ENCODE measurements at regions not wholly inside any gene's neighbourhood (a gene's known extent, or its start where the extent isn't known, plus 50 kb on each side); places are given as distances from the start of the nearest gene placed in this dataset.

DNA sequence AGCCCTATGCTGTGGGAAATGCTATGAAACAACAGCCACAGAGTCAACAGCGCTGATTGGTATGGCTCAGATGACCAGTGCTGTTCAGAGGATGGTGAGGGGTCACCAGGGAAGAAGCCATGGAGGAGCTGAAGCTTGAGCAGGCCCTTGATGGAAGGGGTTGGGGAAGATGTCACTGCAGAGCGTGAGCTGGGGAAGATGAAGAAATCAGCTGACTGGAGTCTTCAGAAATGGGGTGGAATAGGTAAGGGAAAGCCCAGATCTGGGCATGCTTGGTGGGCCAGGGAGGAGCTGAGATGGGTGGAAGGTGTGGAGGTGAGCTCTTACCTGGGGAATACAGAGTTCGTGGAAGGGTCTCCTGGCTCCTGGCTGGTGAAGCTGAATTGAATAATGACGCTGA lies 105.4 kb upstream of the PLET1 start:
- TF ChIP-seq, protein P1, sequence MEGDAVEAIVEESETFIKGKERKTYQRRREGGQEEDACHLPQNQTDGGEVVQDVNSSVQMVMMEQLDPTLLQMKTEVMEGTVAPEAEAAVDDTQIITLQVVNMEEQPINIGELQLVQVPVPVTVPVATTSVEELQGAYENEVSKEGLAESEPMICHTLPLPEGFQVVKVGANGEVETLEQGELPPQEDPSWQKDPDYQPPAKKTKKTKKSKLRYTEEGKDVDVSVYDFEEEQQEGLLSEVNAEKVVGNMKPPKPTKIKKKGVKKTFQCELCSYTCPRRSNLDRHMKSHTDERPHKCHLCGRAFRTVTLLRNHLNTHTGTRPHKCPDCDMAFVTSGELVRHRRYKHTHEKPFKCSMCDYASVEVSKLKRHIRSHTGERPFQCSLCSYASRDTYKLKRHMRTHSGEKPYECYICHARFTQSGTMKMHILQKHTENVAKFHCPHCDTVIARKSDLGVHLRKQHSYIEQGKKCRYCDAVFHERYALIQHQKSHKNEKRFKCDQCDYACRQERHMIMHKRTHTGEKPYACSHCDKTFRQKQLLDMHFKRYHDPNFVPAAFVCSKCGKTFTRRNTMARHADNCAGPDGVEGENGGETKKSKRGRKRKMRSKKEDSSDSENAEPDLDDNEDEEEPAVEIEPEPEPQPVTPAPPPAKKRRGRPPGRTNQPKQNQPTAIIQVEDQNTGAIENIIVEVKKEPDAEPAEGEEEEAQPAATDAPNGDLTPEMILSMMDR (IDR thresholded peaks at IDR 0.05), result no peak
- no peak for ATAC-seq (ENCODE audit: low FRiP score)
- no peak for DNase-seq (ENCODE audit: low spot score)

DNA sequence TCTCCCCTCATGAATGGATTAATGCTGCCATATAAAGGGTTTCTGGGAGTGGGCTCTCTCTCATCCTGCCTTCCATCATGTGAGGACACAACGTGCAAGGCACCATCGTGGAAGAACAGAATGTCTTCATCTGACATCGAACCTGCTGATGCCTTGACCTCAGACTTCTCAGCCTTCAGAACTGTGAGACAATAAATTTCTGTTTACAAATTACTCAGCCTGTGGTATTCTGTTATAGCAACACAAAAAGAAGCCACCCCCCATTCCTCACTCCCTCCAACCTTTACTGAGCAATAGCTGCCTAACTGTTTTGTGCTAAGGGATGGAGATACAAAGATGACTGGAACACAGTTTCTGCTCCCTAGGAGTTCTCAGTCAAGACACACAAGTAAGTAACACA lies 106.1 kb upstream of the PLET1 start:
- DNase-seq (ENCODE audit: low spot score), result no peak
- TF ChIP-seq, protein P1 (IDR thresholded peaks at IDR 0.05), result no peak
- ATAC-seq (ENCODE audit: low FRiP score), result no peak

DNA sequence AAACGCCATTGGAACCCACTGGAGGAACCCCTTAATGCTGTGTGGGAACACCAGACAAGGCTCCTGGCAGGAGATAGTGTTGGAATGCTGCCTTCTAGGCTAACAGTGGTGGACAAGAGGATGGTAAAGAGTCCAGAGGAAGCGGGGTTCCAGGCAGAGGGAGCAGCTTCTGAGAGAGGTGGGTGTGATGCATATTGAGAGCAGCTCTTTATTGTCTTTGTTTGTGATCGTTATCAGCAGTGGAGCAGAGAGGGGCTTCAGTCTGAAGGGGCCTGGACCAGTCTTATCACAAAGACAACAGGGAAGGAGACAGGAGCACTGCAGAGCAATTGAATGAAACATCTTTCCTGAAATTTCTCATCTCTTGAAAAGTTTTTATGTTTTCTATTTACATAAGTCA lies 106.8 kb upstream of the PLET1 start:
- TF ChIP-seq, protein P1 (IDR thresholded peaks at IDR 0.05), result no peak
- no peak for DNase-seq (ENCODE audit: low spot score)
- no peak for ATAC-seq (ENCODE audit: low FRiP score)

DNA sequence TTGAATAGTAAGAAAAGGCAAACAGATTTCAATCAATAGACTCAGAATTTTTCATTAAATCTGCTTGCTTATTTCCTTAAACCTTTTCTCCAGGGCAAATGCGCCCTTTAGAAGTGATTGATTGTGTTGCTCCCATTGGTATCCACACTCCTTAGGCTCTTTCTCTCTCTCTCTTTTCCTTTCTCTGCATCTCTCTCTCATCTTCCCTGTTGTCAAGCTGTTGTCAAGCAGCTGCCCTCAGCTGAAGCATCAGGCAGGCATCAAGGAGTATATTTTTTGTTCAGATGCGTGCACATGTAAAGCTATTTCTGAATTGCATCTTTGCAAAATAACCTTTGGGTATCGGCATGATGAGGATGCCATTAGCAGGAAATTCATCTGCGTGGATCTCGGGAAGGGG lies 107.2 kb upstream of the PLET1 start:
- ATAC-seq (ENCODE audit: low FRiP score) (no peak), DNase-seq (ENCODE audit: low spot score) (no peak)
- TF ChIP-seq, protein P1 (IDR thresholded peaks at IDR 0.05), result no peak

DNA sequence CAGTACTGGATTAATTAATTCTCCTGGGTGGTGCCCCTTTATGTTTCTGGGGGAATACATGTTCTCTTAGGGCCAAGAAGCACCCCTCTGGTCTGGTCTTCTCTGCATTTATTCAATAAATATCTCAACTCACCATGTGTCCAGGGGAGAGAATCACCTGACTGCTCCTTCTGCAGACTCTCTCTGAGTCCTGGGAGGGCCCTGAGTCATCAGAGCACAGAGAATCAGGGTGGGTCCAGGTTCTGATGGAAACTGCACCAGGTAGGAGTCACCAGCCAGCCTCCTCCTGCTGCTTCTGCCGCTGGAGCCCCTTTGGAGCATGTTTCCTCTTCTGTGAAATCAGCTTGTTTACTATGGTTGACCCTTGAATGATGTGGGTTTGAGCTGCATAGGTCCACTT lies 107.7 kb upstream of the PLET1 start:
- DNase-seq (ENCODE audit: low spot score) (no peak), ATAC-seq (ENCODE audit: low FRiP score) (no peak)
- TF ChIP-seq, protein P1 (IDR thresholded peaks at IDR 0.05), result no peak

DNA sequence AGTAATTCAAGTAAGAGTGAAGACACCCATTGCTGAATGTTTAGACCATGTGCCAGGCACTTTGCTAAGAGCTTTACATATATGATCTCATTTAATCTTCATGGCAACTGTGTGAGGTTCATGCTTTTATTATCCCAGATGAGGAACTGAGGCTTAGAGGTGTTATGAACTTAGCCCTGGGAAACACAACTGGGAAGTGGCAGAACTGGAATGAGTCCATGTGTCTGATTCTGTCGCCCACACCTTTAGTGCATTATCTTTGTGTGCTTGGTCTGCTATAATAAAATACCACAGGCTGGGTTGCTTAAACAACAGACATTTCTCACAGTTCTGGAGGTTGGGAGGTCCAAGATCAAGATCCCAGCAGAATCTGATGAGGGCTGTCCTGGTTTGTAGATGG lies 108.7 kb upstream of the PLET1 start:
- ATAC-seq (ENCODE audit: low FRiP score) (no peak), DNase-seq (ENCODE audit: low spot score) (no peak)
- TF ChIP-seq, protein P1 (IDR thresholded peaks at IDR 0.05), result no peak

DNA sequence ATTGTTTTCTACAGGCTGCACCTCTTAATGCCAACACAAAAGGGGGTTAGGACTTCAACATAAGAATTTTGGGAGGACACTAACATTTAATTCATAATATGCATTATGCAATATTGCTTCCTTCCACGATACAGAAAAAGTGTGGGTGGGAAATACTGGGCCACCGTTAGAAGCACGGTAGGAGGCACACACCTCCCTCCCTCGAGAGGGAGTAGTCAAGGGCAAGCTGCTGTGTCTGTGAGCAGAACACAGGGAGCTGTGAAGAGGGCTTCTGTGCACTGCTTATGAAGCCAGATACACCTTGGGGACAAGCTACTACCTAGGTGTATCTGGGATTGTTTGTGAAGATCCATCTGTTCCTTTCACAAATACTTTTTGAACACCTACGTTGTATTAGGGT lies 109.3 kb upstream of the PLET1 start:
- DNase-seq (ENCODE audit: low spot score), result no peak
- no peak for ATAC-seq (ENCODE audit: low FRiP score)
- TF ChIP-seq, protein P1 (IDR thresholded peaks at IDR 0.05), result no peak

All from omental fat pad (tissue), 3 donors.